H1 (cell line): ENCODE measurements at regions not wholly inside any gene's neighbourhood (a gene's known extent, or its start where the extent isn't known, plus 50 kb on each side); places are given as distances from the start of the nearest gene placed in this dataset.

Experiments
- GTF2F1 ChIP-seq: IDR thresholded peaks from 2 replicates; pipeline ENCODE4 v1.6.1; 2012; ENCODE audit warnings: low read depth, low read length, improper control_type of control experiment, borderline replicate concordance
- JUN ChIP-seq: IDR thresholded peaks from 2 replicates; pipeline ENCODE4 v1.6.1; 2011; ENCODE audit warnings: low read depth, mild to moderate bottlenecking, improper control_type of control experiment, low read length

DNA sequence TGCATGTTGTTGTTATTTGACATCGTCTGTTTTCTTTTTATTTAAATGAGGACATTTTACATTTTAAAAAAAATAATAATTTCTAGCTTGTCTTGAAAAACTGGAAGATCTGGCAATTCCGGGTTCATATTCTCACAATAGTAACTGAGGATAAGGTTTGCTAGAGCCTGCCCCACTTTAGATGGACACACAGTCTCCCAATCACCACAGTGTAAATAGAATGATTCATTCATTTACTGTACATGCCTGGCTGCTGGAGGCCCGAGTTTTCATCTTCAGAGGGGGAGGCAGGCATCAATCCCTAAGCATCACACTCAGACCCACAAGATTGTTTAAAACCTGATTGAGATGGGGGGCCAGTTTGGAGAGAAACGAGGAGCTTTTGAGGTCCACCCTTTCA is 2039.7 kb upstream of the WWC1 start:
- TF ChIP-seq JUN (no peak), GTF2F1 (no peak)
